ENCODE measurements at regions not wholly inside any gene's neighbourhood (a gene's known extent, or its start where the extent isn't known, plus 50 kb on each side); places are given as distances from the start of the nearest gene placed in this dataset.

DNA sequence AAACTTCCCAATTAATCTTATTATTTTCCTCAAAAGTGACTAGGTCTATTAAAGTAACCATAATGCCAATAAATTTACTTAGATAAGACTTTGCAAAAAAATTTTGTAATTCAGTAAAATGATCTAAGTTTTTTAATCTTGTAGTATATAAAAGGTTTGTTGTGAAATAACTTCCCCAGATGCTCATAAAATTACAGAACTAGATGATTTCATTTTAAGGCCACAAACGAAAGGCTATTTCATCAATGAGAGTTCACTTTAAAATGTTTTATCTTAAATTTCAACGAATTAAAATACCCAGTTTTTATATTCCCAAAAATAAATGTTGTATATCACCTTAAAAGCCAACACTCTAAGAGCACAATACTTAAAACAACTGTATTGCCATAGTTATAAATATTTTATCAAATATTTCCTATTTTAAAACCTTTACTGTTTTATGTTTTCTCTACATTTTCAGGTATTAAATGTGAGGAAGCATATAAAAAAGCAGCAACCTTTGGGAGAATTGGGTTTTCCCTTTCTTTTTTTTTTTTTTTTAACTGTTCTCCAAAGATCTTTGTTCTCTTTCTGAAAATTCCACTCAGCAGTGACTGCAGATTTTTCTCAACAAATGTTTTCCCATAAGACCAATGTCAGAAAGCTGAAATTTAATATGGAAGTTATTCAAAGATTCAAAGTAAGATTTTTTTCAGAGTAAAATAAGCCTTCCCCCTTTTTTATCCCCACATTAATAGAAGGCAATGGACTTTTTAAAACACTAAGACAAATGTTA is 169.9 kb downstream of the CYB561 start:
- no peaks in the 10 kb centered on the region for H3K27me3 Mint-ChIP-seq (ENCODE audit: low read depth)
- CTCF ChIA-PET, result interaction anchor here (0.7 kb wide), 1 partner anchor 130 kb away, joined by 4 read pairs; no protein-coding TSS in a partner anchor
- POLR2A ChIA-PET, result no interaction called here
- H3K36me3 Mint-ChIP-seq, result no peaks in the 10 kb centered on the region
- TF ChIP-seq ZNF317 (CRISPR knock-in tag; IDR thresholded peaks at IDR 0.05; ENCODE audit: borderline replicate concordance, low read depth) (no peak), OVOL2 (CRISPR knock-in tag; IDR thresholded peaks at IDR 0.05; ENCODE audit: borderline replicate concordance) (no peak), TP53 (CRISPR knock-in tag; IDR thresholded peaks at IDR 0.05) (no peak), CREB1 (CRISPR knock-in tag; IDR thresholded peaks at IDR 0.05) (no peak), CREM (CRISPR knock-in tag; IDR thresholded peaks at IDR 0.05) (no peak), ZNF263 (CRISPR knock-in tag; IDR thresholded peaks at IDR 0.05; ENCODE audit: low read depth) (no peak), EMX1 (CRISPR knock-in tag; IDR thresholded peaks at IDR 0.05) (no peak), NR3C1 (CRISPR knock-in tag; conservative IDR thresholded peaks at IDR 0.05; ENCODE audit: low read depth) (no peak), NFYB (CRISPR knock-in tag; conservative IDR thresholded peaks at IDR 0.05; ENCODE audit: low read depth) (no peak), GRHL2 (CRISPR knock-in tag; IDR thresholded peaks at IDR 0.05; ENCODE audit: insufficient replicate concordance, severe bottlenecking) (no peak), ATF1 (CRISPR knock-in tag; IDR thresholded peaks at IDR 0.05) (no peak)
- TF ChIP-seq, protein P1, sequence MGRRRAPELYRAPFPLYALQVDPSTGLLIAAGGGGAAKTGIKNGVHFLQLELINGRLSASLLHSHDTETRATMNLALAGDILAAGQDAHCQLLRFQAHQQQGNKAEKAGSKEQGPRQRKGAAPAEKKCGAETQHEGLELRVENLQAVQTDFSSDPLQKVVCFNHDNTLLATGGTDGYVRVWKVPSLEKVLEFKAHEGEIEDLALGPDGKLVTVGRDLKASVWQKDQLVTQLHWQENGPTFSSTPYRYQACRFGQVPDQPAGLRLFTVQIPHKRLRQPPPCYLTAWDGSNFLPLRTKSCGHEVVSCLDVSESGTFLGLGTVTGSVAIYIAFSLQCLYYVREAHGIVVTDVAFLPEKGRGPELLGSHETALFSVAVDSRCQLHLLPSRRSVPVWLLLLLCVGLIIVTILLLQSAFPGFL (CRISPR knock-in tag; IDR thresholded peaks at IDR 0.05; ENCODE audit: borderline replicate concordance), result no peak
- TF ChIP-seq, protein P2, sequence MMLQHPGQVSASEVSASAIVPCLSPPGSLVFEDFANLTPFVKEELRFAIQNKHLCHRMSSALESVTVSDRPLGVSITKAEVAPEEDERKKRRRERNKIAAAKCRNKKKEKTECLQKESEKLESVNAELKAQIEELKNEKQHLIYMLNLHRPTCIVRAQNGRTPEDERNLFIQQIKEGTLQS (CRISPR knock-in tag; conservative IDR thresholded peaks at IDR 0.05), result no peak
- no peaks in the 10 kb centered on the region for H3K9me3 Mint-ChIP-seq
- H3K27ac Mint-ChIP-seq, result no peak overlapping the region
- peaks cover 4% of the 10 kb centered on the region; the same call in 1 of the 2 replicates for H3K4me1 Mint-ChIP-seq
- no peak for DNase-seq (ENCODE audit: low spot score)
- no peak for ATAC-seq
- H3K4me3 Mint-ChIP-seq, result no peak overlapping the region

DNA sequence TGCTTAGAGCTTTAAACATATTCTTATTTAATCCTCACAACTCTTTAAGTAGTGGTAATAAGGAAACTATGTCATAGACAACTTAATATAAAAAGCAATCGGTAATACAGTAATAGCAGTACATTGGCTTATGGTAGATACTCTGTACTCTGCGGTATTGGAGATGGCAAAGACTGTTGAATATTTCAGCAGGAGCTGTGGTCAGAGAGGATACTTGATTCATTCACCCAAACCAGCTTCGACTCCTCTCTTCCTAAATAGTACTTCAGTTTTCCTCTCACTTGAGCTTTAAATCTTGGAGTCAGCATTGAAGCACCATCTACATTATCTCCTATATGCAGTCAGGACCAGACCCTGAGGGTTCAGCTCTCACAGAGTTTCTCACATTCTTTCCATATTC is 169.3 kb downstream of the CYB561 start:
- H3K27ac Mint-ChIP-seq, result no peak overlapping the region
- POLR2A ChIA-PET, result no interaction called here
- CTCF ChIA-PET, result interaction anchor here (0.7 kb wide), 2 partner anchors 130 to 290 kb away, joined by 3 to 4 read pairs; no protein-coding TSS in a partner anchor

More for the DNA sequence above, 169.3 kb downstream of the CYB561 start:
- Mint-ChIP-seq H3K27me3 (ENCODE audit: low read depth) (no peaks in the 10 kb centered on the region), H3K9me3 (no peaks in the 10 kb centered on the region), H3K4me3 (no peak overlapping the region), H3K4me1 (peaks cover 4% of the 10 kb centered on the region; the same call in 1 of the 2 replicates), H3K36me3 (no peaks in the 10 kb centered on the region)
- no peak for DNase-seq (ENCODE audit: low spot score)
- ATAC-seq, result no peak
- TF ChIP-seq, protein P3, sequence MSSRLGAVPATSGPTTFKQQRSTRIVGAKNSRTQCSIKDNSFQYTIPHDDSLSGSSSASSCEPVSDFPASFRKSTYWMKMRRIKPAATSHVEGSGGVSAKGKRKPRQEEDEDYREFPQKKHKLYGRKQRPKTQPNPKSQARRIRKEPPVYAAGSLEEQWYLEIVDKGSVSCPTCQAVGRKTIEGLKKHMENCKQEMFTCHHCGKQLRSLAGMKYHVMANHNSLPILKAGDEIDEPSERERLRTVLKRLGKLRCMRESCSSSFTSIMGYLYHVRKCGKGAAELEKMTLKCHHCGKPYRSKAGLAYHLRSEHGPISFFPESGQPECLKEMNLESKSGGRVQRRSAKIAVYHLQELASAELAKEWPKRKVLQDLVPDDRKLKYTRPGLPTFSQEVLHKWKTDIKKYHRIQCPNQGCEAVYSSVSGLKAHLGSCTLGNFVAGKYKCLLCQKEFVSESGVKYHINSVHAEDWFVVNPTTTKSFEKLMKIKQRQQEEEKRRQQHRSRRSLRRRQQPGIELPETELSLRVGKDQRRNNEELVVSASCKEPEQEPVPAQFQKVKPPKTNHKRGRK (CRISPR knock-in tag; IDR thresholded peaks at IDR 0.05; ENCODE audit: borderline replicate concordance), result no peak
- TF ChIP-seq ESRRA (CRISPR knock-in tag; IDR thresholded peaks at IDR 0.05; ENCODE audit: borderline replicate concordance) (no peak), TCF7 (CRISPR knock-in tag; IDR thresholded peaks at IDR 0.05; ENCODE audit: low read depth) (no peak), RORB (CRISPR knock-in tag; IDR thresholded peaks at IDR 0.05) (no peak), SP1 (CRISPR knock-in tag; conservative IDR thresholded peaks at IDR 0.05) (no peak), NFATC4 (CRISPR knock-in tag; IDR thresholded peaks at IDR 0.05) (no peak), TP53 (CRISPR knock-in tag; IDR thresholded peaks at IDR 0.05) (no peak), JAZF1 (CRISPR knock-in tag; IDR thresholded peaks at IDR 0.05) (no peak), GABPB1 (CRISPR knock-in tag; IDR thresholded peaks at IDR 0.05) (no peak), ZNF423 (CRISPR knock-in tag; IDR thresholded peaks at IDR 0.05) (no peak), MXD4 (CRISPR knock-in tag; IDR thresholded peaks at IDR 0.05; ENCODE audit: borderline replicate concordance) (no peak)
- TF ChIP-seq, protein P4, sequence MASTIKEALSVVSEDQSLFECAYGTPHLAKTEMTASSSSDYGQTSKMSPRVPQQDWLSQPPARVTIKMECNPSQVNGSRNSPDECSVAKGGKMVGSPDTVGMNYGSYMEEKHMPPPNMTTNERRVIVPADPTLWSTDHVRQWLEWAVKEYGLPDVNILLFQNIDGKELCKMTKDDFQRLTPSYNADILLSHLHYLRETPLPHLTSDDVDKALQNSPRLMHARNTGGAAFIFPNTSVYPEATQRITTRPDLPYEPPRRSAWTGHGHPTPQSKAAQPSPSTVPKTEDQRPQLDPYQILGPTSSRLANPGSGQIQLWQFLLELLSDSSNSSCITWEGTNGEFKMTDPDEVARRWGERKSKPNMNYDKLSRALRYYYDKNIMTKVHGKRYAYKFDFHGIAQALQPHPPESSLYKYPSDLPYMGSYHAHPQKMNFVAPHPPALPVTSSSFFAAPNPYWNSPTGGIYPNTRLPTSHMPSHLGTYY (CRISPR knock-in tag; IDR thresholded peaks at IDR 0.05), result no peak
- TF ChIP-seq, protein P5, sequence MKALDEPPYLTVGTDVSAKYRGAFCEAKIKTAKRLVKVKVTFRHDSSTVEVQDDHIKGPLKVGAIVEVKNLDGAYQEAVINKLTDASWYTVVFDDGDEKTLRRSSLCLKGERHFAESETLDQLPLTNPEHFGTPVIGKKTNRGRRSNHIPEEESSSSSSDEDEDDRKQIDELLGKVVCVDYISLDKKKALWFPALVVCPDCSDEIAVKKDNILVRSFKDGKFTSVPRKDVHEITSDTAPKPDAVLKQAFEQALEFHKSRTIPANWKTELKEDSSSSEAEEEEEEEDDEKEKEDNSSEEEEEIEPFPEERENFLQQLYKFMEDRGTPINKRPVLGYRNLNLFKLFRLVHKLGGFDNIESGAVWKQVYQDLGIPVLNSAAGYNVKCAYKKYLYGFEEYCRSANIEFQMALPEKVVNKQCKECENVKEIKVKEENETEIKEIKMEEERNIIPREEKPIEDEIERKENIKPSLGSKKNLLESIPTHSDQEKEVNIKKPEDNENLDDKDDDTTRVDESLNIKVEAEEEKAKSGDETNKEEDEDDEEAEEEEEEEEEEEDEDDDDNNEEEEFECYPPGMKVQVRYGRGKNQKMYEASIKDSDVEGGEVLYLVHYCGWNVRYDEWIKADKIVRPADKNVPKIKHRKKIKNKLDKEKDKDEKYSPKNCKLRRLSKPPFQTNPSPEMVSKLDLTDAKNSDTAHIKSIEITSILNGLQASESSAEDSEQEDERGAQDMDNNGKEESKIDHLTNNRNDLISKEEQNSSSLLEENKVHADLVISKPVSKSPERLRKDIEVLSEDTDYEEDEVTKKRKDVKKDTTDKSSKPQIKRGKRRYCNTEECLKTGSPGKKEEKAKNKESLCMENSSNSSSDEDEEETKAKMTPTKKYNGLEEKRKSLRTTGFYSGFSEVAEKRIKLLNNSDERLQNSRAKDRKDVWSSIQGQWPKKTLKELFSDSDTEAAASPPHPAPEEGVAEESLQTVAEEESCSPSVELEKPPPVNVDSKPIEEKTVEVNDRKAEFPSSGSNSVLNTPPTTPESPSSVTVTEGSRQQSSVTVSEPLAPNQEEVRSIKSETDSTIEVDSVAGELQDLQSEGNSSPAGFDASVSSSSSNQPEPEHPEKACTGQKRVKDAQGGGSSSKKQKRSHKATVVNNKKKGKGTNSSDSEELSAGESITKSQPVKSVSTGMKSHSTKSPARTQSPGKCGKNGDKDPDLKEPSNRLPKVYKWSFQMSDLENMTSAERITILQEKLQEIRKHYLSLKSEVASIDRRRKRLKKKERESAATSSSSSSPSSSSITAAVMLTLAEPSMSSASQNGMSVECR (CRISPR knock-in tag; IDR thresholded peaks at IDR 0.05; ENCODE audit: borderline replicate concordance), result no peak

Data from WTC11 (cell line).